HFFc6 (cell line): ENCODE measurements at regions not wholly inside any gene's neighbourhood (a gene's known extent, or its start where the extent isn't known, plus 50 kb on each side); places are given as distances from the start of the nearest gene placed in this dataset.

Experiments
- DNase-seq: peaks from one replicate; pipeline ENCODE4 v3.0.0-alpha.2; 2018
- H3K27ac Mint-ChIP-seq: 2 replicates; pipeline ENCODE4 v1.8.0; 2020; ENCODE audit warnings: mild to moderate bottlenecking, mixed read lengths
- H3K27me3 Mint-ChIP-seq: 2 replicates; pipeline ENCODE4 v1.8.0; 2021; ENCODE audit warnings: mild to moderate bottlenecking, moderate library complexity, mixed read lengths; ENCODE audit not compliant: insufficient read depth
- H3K36me3 Mint-ChIP-seq: 2 replicates; pipeline ENCODE4 v1.8.0; 2021; ENCODE audit warnings: low read depth, mixed read lengths
- H3K4me1 Mint-ChIP-seq: 2 replicates; pipeline ENCODE4 v1.8.0; 2020; ENCODE audit warnings: low read depth, mixed read lengths
- H3K4me3 Mint-ChIP-seq: 2 replicates; pipeline ENCODE4 v1.8.0; 2020; ENCODE audit warnings: mild to moderate bottlenecking, moderate library complexity, mixed read lengths
- H3K9me3 Mint-ChIP-seq: 2 replicates; pipeline ENCODE4 v1.8.0; 2020; ENCODE audit warnings: mild to moderate bottlenecking, mixed read lengths
- CTCF ChIP-seq: fragments of 200-600 bp; sonication (generic); IDR thresholded peaks from 2 replicates; pipeline ENCODE4 v1.5.0; 2021; ENCODE audit warnings: antibody characterized with exemption, mild to moderate bottlenecking

- Mint-ChIP-seq H3K36me3 (no peaks in the 10 kb centered on the region), H3K9me3 (peaks cover 18% of the 10 kb centered on the region), H3K4me1 (no peaks in the 10 kb centered on the region), H3K27ac (no peak overlapping the region), H3K4me3 (no peak overlapping the region), H3K27me3 (no peaks in the 10 kb centered on the region)
- no peak for DNase-seq
- no peak for TF ChIP-seq CTCF
Observed at GRCh38 chr3:161731968-161732367, 235.4 kb downstream of the OTOL1 start.

- H3K27ac Mint-ChIP-seq: no peak overlapping the region
- no peak for DNase-seq
- no peaks in the 10 kb centered on the region for H3K27me3 Mint-ChIP-seq
- peaks cover 22% of the 10 kb centered on the region for H3K9me3 Mint-ChIP-seq
- peaks cover 4% of the 10 kb centered on the region; the same call in 1 of the 2 replicates for H3K36me3 Mint-ChIP-seq
- H3K4me3 Mint-ChIP-seq: no peak overlapping the region
- H3K4me1 Mint-ChIP-seq: no peaks in the 10 kb centered on the region
- no peak for TF ChIP-seq CTCF
Observed at GRCh38 chr3:161737171-161737570, 240.6 kb downstream of the OTOL1 start.

GRCh38 chr3:161740421-161740820, 243.8 kb downstream of the OTOL1 start:
- H3K9me3 Mint-ChIP-seq: peaks cover 31% of the 10 kb centered on the region
- H3K36me3 Mint-ChIP-seq: peaks cover 4% of the 10 kb centered on the region; the same call in 1 of the 2 replicates
- no peaks in the 10 kb centered on the region for H3K27me3 Mint-ChIP-seq
- DNase-seq: no peak
- no peaks in the 10 kb centered on the region for H3K4me1 Mint-ChIP-seq
- no peak overlapping the region for H3K4me3 Mint-ChIP-seq
- TF ChIP-seq CTCF: no peak
- H3K27ac Mint-ChIP-seq: no peak overlapping the region

GRCh38 chr3:161744366-161744765, 247.8 kb downstream of the OTOL1 start:
- Mint-ChIP-seq H3K36me3 (peaks cover 4% of the 10 kb centered on the region; the same call in 1 of the 2 replicates), H3K27ac (no peak overlapping the region), H3K9me3 (peaks cover 20% of the 10 kb centered on the region), H3K27me3 (no peaks in the 10 kb centered on the region), H3K4me3 (no peak overlapping the region), H3K4me1 (no peaks in the 10 kb centered on the region)
- no peak for TF ChIP-seq CTCF
- DNase-seq: no peak

GRCh38 chr3:161745741-161746140, 249.1 kb downstream of the OTOL1 start:
- Mint-ChIP-seq H3K4me1 (no peaks in the 10 kb centered on the region), H3K27me3 (no peaks in the 10 kb centered on the region), H3K36me3 (peaks cover 4% of the 10 kb centered on the region; the same call in 1 of the 2 replicates), H3K27ac (no peak overlapping the region), H3K4me3 (no peak overlapping the region), H3K9me3 (peaks cover 20% of the 10 kb centered on the region)
- TF ChIP-seq CTCF: no peak
- no peak for DNase-seq

- no peak for TF ChIP-seq CTCF
- H3K9me3 Mint-ChIP-seq: peaks cover 8% of the 10 kb centered on the region
- no peaks in the 10 kb centered on the region for H3K27me3 Mint-ChIP-seq
- H3K4me1 Mint-ChIP-seq: no peaks in the 10 kb centered on the region
- H3K4me3 Mint-ChIP-seq: no peak overlapping the region
- H3K27ac Mint-ChIP-seq: no peak overlapping the region
- no peak for DNase-seq
- H3K36me3 Mint-ChIP-seq: no peaks in the 10 kb centered on the region
Observed at GRCh38 chr3:161748049-161748448, 251.4 kb downstream of the OTOL1 start.
